Liver (tissue), 8 donors: ENCODE measurements at regions not wholly inside any gene's neighbourhood (a gene's known extent, or its start where the extent isn't known, plus 50 kb on each side); places are given as distances from the start of the nearest gene placed in this dataset.

Experiments
- DNase-seq: peaks from one replicate; pipeline ENCODE4 v3.0.0-alpha.2; 2017; ENCODE audit warnings: low spot score
- H3K27ac ChIP-seq, 2 donors: one replicate each; pipeline ENCODE4 v1.7.0; 2013; ENCODE audit warnings: inconsistent platforms in 2 of 2, low read length in 2 of 2, control low read depth in 1 of 2, low read depth in 1 of 2, mild to moderate bottlenecking in 1 of 2
- H3K27me3 ChIP-seq, 4 donors: one replicate each; pipeline versions ENCODE4 v1.6.1 to v1.7.0; 2013; ENCODE audit warnings: low read length in 3 of 4, inconsistent platforms in 1 of 4, mild to moderate bottlenecking in 1 of 4, moderate library complexity in 1 of 4; ENCODE audit not compliant: control insufficient read depth in 4 of 4, insufficient read depth in 4 of 4
- H3K36me3 ChIP-seq, 4 donors: one replicate each; pipeline versions ENCODE4 v1.6.1 to v1.7.0; 2013; ENCODE audit warnings: low read length in 3 of 4, mild to moderate bottlenecking in 3 of 4, low read depth in 1 of 4, moderate library complexity in 1 of 4; ENCODE audit not compliant: control insufficient read depth in 4 of 4, insufficient read depth in 3 of 4
- H3K4me1 ChIP-seq, 4 donors: one replicate each; pipeline versions ENCODE4 v1.6.1 to v1.7.0; 2013; ENCODE audit warnings: low read length in 3 of 4, mild to moderate bottlenecking in 3 of 4, moderate library complexity in 1 of 4; ENCODE audit not compliant: control insufficient read depth in 4 of 4, insufficient read depth in 4 of 4
- H3K4me3 ChIP-seq, 3 donors: one replicate each; pipeline versions ENCODE4 v1.6.1 to v1.7.0; 2013; ENCODE audit warnings: low read length in 3 of 3, control low read depth in 1 of 3, low read depth in 1 of 3, mild to moderate bottlenecking in 1 of 3
- H3K9ac ChIP-seq, 2 donors: one replicate each; pipeline ENCODE4 v1.7.0; 2013; ENCODE audit warnings: low read length in 2 of 2, mild to moderate bottlenecking in 2 of 2, moderate library complexity in 2 of 2, control low read depth in 1 of 2, low read depth in 1 of 2
- H3K9me3 ChIP-seq, 4 donors: one replicate each; pipeline versions ENCODE4 v1.6.1 to v1.7.0; 2013; ENCODE audit warnings: low read length in 3 of 4; ENCODE audit not compliant: control insufficient read depth in 4 of 4
- EGR1 ChIP-seq, 2 donors: IDR thresholded peaks; 2 replicates each; pipeline ENCODE4 v1.6.1; 2016 to 2018; ENCODE audit warnings: antibody characterized with exemption in 2 of 2, low read depth in 2 of 2
- FOXA2 ChIP-seq: IDR thresholded peaks from 2 replicates; pipeline ENCODE4 v1.6.1; 2016; ENCODE audit warnings: antibody characterized with exemption
- GABPA ChIP-seq, 2 donors: IDR thresholded peaks in 1 of 2; conservative IDR thresholded peaks in 1 of 2; 2 replicates each; pipeline ENCODE4 v1.6.1; 2016; ENCODE audit warnings: antibody characterized with exemption in 2 of 2, mild to moderate bottlenecking in 1 of 2, moderate library complexity in 1 of 2
- HNF4A ChIP-seq, 2 donors: conservative IDR thresholded peaks; 2 replicates each; pipeline ENCODE4 v1.6.1; 2016; ENCODE audit warnings: antibody characterized with exemption in 2 of 2, mild to moderate bottlenecking in 2 of 2
- JUND ChIP-seq, 2 donors: IDR thresholded peaks; 2 replicates each; pipeline ENCODE4 v1.6.1; 2016; ENCODE audit warnings: antibody characterized with exemption in 2 of 2
- NR2F2 ChIP-seq: IDR thresholded peaks from 2 replicates; pipeline ENCODE4 v1.6.1; 2016; ENCODE audit warnings: antibody characterized with exemption
- RAD21 ChIP-seq, 2 donors: IDR thresholded peaks; 2 replicates each; pipeline ENCODE4 v1.6.1; 2016; ENCODE audit warnings: antibody characterized with exemption in 2 of 2, mild to moderate bottlenecking in 2 of 2
- RXRA ChIP-seq, 2 donors: IDR thresholded peaks; 2 replicates each; pipeline ENCODE4 v1.6.1; 2017 to 2018; ENCODE audit warnings: antibody characterized with exemption in 2 of 2, mild to moderate bottlenecking in 1 of 2
- SP1 ChIP-seq: IDR thresholded peaks from 2 replicates; pipeline ENCODE4 v1.6.1; 2018; ENCODE audit warnings: antibody characterized with exemption, mild to moderate bottlenecking
- TAF1 ChIP-seq: conservative IDR thresholded peaks from 2 replicates; pipeline ENCODE4 v1.6.1; 2016; ENCODE audit warnings: antibody characterized with exemption, mild to moderate bottlenecking
- YY1 ChIP-seq: IDR thresholded peaks from 2 replicates; pipeline ENCODE4 v1.6.1; 2016; ENCODE audit warnings: antibody characterized with exemption, mild to moderate bottlenecking
- WGBS: extraction: QIAGEN DNeasy Blood & Tissue Kit; methylation state at CpG from one replicate; pipeline ENCODE4 v1.1.7; 2013; 5-methylcytosine and 5-hydroxymethylcytosine counted together
- TF ChIP-seq, protein P1 (sequence below): IDR thresholded peaks from 2 replicates; pipeline ENCODE4 v1.6.1; 2016; ENCODE audit warnings: antibody characterized with exemption
- TF ChIP-seq, protein P2 (sequence below): fragments of 150-350 bp; IDR thresholded peaks from 2 replicates; pipeline ENCODE4 v1.5.1; 2017; ENCODE audit warnings: improper control_type of control experiment, low read depth, low read length; ENCODE audit not compliant: missing input control
- TF ChIP-seq, protein P3 (sequence below): IDR thresholded peaks from 2 replicates; pipeline ENCODE4 v1.6.1; 2016; ENCODE audit warnings: antibody characterized with exemption
- TF ChIP-seq, protein P4 (sequence below): IDR thresholded peaks from 2 replicates; pipeline ENCODE4 v1.6.1; 2016; ENCODE audit warnings: antibody characterized with exemption, mild to moderate bottlenecking
- donor health status: healthy.
- donor health status: healthy.
- donor health status: healthy.
- donor health status: healthy.
- donor health status: healthy.

DNA sequence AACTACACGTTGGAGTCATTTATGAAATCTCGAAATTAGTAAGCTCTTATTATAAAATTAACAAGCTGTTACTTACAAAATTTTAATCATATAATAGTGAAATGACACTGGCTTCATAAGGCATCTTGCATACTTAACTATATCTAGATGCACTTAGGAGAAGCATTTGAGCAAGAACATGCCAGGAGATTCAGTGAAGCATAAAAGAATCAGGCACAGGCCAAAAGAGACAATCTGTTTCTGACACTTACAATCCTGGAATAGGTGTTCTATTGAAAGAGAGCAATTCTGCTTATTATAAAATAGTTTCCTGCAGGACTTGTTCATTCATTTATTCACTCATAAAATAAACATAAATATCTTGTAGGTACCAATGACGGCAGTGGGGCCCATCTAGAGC is 1152.2 kb upstream of the CDH6 start:
- Histone ChIP-seq H3K4me1 (no peaks in the 10 kb centered on the region), H3K27me3 (no peaks in the 10 kb centered on the region), H3K27ac (no peak overlapping the region), H3K9ac (no peak overlapping the region), H3K9me3 (no peaks in the 10 kb centered on the region), H3K36me3 (no peaks in the 10 kb centered on the region), H3K4me3 (no peak overlapping the region)
- WGBS = 84% methylated on average over 3 of the region's 3 CpGs
- DNase-seq = no peak
- TF ChIP-seq, protein P1, sequence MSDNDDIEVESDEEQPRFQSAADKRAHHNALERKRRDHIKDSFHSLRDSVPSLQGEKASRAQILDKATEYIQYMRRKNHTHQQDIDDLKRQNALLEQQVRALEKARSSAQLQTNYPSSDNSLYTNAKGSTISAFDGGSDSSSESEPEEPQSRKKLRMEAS = no peak
- TF ChIP-seq YY1 (no peak), TAF1 (no peak), EGR1 (IDR thresholded peaks at IDR 0.05; ENCODE audit: low read depth in 2 of 2) (no peak), NR2F2 (no peak), RXRA (IDR thresholded peaks at IDR 0.05) (no peak), GABPA (IDR thresholded peaks at IDR 0.05 in 1 of 2, conservative IDR thresholded peaks at IDR 0.05 in 1 of 2) (no peak), HNF4A (conservative IDR thresholded peaks at IDR 0.05) (no peak), SP1 (no peak), JUND (IDR thresholded peaks at IDR 0.05) (no peak), RAD21 (IDR thresholded peaks at IDR 0.05) (no peak), FOXA2 (no peak)
- TF ChIP-seq, protein P2, sequence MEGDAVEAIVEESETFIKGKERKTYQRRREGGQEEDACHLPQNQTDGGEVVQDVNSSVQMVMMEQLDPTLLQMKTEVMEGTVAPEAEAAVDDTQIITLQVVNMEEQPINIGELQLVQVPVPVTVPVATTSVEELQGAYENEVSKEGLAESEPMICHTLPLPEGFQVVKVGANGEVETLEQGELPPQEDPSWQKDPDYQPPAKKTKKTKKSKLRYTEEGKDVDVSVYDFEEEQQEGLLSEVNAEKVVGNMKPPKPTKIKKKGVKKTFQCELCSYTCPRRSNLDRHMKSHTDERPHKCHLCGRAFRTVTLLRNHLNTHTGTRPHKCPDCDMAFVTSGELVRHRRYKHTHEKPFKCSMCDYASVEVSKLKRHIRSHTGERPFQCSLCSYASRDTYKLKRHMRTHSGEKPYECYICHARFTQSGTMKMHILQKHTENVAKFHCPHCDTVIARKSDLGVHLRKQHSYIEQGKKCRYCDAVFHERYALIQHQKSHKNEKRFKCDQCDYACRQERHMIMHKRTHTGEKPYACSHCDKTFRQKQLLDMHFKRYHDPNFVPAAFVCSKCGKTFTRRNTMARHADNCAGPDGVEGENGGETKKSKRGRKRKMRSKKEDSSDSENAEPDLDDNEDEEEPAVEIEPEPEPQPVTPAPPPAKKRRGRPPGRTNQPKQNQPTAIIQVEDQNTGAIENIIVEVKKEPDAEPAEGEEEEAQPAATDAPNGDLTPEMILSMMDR = no peak
- TF ChIP-seq, protein P3, sequence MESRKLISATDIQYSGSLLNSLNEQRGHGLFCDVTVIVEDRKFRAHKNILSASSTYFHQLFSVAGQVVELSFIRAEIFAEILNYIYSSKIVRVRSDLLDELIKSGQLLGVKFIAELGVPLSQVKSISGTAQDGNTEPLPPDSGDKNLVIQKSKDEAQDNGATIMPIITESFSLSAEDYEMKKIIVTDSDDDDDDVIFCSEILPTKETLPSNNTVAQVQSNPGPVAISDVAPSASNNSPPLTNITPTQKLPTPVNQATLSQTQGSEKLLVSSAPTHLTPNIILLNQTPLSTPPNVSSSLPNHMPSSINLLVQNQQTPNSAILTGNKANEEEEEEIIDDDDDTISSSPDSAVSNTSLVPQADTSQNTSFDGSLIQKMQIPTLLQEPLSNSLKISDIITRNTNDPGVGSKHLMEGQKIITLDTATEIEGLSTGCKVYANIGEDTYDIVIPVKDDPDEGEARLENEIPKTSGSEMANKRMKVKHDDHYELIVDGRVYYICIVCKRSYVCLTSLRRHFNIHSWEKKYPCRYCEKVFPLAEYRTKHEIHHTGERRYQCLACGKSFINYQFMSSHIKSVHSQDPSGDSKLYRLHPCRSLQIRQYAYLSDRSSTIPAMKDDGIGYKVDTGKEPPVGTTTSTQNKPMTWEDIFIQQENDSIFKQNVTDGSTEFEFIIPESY = no peak

DNA sequence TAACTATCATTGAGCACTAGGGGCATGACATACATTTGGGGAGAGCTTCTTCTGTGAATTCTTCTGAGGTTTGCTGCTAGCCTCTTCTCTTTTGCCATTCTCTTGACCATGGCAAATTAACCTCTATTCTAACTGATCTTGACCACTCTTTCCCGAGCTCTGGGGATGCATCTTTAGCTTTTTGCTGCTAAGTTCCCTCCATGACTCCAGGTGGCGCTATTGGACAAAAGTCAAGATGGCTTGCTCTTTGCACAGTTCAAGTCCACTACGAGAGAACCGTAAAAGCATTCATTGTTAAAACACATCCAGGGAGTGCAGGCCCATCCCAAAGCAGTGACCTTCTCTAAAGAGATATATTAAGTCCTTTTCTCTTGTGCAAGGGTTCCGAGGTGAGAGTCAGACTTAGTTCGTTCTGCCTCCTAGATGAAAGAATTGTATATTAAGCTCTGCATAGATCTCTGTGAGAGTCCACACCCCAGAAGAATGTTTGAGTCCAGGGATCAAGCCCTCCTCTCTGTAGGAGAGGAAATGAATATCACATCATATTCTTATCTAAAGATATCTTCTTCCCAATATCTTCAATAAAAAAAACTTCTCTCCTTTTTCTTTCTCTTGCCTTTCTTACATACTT is 1152.9 kb upstream of the CDH6 start:
- Histone ChIP-seq H3K4me3 (no peak overlapping the region), H3K4me1 (no peaks in the 10 kb centered on the region), H3K27me3 (no peaks in the 10 kb centered on the region), H3K36me3 (no peaks in the 10 kb centered on the region), H3K9me3 (no peaks in the 10 kb centered on the region), H3K9ac (no peak overlapping the region), H3K27ac (no peak overlapping the region)
- DNase-seq = no peak
- TF ChIP-seq, protein P2 = peak; percentile 35
- TF ChIP-seq JUND (IDR thresholded peaks at IDR 0.05) = no peak
- TF ChIP-seq, protein P4, sequence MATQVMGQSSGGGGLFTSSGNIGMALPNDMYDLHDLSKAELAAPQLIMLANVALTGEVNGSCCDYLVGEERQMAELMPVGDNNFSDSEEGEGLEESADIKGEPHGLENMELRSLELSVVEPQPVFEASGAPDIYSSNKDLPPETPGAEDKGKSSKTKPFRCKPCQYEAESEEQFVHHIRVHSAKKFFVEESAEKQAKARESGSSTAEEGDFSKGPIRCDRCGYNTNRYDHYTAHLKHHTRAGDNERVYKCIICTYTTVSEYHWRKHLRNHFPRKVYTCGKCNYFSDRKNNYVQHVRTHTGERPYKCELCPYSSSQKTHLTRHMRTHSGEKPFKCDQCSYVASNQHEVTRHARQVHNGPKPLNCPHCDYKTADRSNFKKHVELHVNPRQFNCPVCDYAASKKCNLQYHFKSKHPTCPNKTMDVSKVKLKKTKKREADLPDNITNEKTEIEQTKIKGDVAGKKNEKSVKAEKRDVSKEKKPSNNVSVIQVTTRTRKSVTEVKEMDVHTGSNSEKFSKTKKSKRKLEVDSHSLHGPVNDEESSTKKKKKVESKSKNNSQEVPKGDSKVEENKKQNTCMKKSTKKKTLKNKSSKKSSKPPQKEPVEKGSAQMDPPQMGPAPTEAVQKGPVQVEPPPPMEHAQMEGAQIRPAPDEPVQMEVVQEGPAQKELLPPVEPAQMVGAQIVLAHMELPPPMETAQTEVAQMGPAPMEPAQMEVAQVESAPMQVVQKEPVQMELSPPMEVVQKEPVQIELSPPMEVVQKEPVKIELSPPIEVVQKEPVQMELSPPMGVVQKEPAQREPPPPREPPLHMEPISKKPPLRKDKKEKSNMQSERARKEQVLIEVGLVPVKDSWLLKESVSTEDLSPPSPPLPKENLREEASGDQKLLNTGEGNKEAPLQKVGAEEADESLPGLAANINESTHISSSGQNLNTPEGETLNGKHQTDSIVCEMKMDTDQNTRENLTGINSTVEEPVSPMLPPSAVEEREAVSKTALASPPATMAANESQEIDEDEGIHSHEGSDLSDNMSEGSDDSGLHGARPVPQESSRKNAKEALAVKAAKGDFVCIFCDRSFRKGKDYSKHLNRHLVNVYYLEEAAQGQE = no peak
- TF ChIP-seq RAD21 (IDR thresholded peaks at IDR 0.05) = peak; percentile 57 to 72
- 24% methylated on average over 6 of the region's 6 CpGs for WGBS
